HG02970 (cell line): ENCODE measurements at regions not wholly inside any gene's neighbourhood (a gene's known extent, or its start where the extent isn't known, plus 50 kb on each side); places are given as distances from the start of the nearest gene placed in this dataset.
"Not testable (repeated sequence)": the region's sequence is repeated elsewhere in the genome, so short reads cannot be mapped to it uniquely, and the experiment has no call there.

ENCODE experiments used
- ATAC-seq: cut with Tn5 transposase; IDR thresholded peaks from one replicate; pipeline ENCODE4 v1.9.1; 2021; ENCODE audit warnings: mild to moderate bottlenecking, moderate library complexity, moderate number of reproducible peaks; ENCODE audit not compliant: unreplicated experiment, low FRiP score

DNA sequence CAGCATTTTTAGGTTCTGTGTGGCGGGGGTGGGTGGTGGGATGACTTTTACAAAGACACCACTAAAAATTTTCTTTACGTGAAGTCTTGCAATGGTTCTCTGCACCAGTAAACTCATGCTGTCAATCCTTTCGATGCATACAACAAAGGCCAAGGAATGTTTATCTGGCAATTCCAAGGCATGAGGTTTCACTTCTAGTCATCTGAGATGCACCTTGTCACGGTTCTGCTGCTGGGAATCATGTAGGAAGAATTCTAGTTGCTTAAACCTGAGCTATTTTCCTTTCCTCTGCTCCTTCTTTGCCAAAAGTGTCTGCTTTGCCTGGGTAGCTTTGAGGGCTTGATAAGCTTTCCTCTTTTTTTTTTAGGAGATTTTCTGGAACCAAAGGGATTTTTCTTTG, 1204.5 kb upstream of the SEMA6A start:
- ATAC-seq: no peak

- ATAC-seq: no peak
Measured at GRCh38 chr5:117776977-117777376, 1202.4 kb upstream of the SEMA6A start.

DNA sequence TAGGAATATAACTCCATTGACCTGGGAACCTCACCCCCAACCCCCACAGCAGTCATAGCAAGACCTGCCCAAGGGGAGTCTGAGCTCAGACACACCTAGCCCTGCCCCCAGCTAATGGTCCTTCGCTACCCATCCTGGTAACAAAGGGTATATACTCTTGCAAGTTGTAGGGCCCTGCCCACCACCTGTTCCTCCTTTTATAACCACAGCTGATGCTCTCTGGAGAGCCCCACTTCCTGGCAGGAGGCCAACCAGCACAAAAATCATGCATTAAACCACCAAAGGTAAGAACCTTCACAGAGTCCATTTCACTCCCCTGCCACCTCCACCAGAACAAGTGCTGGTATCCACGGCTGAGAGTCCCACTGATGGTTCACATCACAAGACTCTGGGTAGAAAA, 1195.3 kb upstream of the SEMA6A start:
- ATAC-seq: no peak

- no peak for ATAC-seq
Measured at GRCh38 chr5:117763271-117763670, 1188.6 kb upstream of the SEMA6A start.

GRCh38 chr5:117761186-117761585, 1186.6 kb upstream of the SEMA6A start:
- no peak for ATAC-seq

DNA sequence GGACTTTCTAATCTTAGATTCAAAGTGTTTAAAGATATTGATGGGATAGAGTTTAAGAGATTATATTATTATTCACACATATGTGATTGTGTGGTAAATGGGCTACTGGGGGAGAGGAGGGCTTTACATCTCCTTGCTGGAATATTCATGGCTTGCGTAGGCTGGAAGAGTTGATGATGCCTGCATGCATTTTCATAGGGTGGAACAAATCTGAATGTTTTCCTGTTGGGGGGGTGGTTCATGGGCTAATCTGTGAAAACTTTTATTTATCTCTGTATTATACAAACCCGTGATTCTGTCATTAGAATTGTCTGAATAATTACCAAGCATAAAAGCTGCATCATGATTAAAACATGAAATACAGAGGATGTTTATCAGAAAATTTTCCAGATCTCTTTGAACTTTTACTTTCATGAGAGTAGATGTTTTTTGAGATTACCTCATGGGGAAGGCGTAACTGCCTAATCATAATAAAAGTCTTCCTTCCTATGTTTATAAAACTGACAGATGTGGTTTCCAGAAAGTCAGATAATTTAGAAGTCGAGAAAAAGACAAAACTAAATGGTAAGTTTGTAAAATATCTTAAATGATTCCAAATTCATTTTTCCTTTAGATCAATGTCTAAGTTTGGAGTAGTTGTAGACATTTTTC, 1185.4 kb upstream of the SEMA6A start:
- no peak for ATAC-seq

- ATAC-seq: no peak
Measured at GRCh38 chr5:117752403-117752802, 1177.8 kb upstream of the SEMA6A start.

GRCh38 chr5:117748336-117748735, 1173.7 kb upstream of the SEMA6A start:
- ATAC-seq: no peak

DNA sequence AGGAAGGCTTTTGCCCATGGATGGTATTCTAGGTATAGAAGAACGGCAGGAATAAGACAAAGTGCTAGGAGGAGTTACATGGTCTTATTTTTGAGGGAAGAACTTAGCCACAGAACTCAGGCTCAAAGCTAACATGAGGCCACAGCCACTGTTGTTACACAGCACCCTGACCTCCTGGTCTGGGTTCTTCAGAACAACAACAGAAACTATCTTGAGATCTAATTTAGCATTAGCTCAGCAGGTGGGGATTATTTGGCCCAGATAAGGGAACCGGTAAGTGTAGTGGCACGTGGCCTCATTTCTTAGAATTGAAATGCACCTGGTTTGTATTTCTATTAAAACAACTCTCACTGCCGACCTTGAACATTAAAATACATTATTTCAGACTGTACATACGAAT, 1168.7 kb upstream of the SEMA6A start:
- ATAC-seq: no peak

- ATAC-seq: no peak
Measured at GRCh38 chr5:117741655-117742206, 1167.1 kb upstream of the SEMA6A start.

DNA sequence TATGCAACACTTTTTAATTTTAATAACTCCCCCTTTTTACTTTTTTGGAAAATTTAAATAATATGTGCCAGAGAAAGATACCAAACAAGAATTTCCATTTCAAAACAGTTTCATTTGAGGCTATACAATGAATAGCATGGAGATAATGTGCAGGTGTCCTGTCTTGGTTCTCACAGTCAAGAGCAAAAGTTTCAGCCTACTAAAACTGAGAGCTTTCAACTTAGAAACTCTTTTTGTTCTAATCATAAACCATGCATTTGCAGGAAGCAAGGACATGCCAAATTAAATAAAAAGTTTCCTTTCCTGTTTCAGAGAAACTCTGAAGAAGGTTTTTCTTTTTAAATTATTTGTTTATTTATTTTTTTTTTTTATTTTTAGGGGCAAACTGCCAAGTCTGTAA, 1165.6 kb upstream of the SEMA6A start:
- ATAC-seq: no peak

- ATAC-seq: no peak
Measured at GRCh38 chr5:117738571-117738970, 1163.9 kb upstream of the SEMA6A start.

- ATAC-seq: no peak
Measured at GRCh38 chr5:117736698-117737097, 1162.1 kb upstream of the SEMA6A start.

DNA sequence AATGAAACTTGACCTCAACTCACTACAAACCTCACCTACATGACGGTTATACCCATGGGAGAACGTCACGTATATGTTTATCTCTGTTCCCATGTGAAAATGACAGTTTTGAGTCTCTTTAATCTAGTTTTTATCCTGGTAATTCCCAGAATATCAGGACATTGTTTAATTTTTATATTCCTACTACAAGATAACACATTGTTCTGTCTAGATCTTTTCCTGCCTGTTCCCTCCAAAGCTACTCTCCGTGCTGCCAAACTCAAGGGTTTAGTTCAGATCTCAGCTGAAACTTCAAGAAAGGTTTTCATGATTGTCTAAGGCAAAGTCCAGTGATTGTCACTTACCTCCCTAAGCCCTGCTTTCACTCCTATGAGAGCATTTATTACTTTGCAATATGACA, 1159.4 kb upstream of the SEMA6A start:
- no peak for ATAC-seq

DNA sequence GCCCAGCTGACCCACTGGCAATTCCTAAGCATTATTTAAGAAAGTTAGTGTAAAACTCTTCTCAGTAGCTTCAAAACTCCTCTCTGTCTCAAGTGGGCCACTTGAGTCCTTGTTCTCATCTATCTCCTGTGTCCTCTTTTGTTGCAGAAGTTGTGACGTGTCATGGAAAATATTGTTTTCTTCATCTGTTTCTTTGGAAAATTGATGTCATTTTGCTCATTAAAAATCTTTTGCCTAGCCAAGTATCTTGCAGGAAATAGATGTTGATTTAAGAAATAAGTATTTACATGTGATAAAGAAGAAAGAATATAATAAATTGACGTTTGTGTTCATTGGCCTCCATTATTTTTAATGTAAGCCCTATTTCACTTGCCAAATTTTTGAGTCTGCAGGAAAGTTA, 1158.4 kb upstream of the SEMA6A start:
- ATAC-seq: no peak

- ATAC-seq: no peak
Measured at GRCh38 chr5:117732264-117732663, 1157.6 kb upstream of the SEMA6A start.

- no peak for ATAC-seq
Measured at GRCh38 chr5:117731446-117731845, 1156.8 kb upstream of the SEMA6A start.

GRCh38 chr5:117720784-117721183, 1146.2 kb upstream of the SEMA6A start:
- not testable (repeated sequence) for ATAC-seq

GRCh38 chr5:117719413-117719812, 1144.8 kb upstream of the SEMA6A start:
- ATAC-seq: no peak

DNA sequence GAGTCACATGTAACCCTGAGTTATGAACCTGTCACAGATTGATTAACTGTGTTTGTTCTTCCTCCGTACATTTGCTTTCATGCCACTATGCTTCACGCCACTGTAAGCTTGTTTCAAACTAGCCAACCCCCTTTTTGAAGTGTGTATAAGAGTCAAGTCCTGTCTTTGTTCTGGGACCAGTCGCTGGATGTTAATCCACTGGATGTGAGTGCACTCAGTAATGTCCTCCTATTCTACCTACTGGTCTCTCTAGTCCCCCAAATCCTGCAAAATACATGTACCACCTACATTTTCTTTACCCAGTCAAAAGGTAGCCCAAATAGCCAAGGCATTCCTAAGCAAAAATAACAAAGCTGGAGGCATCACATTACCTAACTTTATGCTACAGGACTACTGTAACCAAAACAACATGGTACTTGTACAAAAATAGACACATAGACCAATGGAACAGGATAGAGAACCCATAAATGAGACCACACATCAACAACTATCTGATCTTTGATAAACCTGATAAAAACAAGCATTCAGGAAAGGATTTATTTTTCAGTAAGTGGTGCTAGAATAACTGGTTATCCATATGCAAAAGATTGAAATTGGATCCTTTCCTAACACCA, 1139.1 kb upstream of the SEMA6A start:
- no peak for ATAC-seq

DNA sequence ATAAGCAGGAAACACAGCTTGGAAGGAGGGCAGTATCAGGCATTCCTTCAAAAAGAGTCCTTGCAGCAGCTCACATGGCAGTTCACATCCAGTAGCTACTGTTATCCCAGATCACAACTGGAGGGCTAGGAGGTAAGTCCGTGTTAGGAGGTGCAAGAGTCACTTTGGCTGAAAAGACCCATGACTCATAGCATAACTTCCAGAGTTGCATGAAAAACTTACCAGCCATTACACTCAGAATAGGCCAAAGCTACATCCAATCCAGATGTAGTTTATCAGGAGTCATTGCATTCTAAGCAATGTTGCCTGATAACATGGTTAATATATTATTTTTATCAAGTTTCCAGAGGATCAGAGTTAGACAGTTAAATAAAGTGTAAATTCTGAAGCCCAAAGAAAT, 1126.4 kb upstream of the SEMA6A start:
- no peak for ATAC-seq

- ATAC-seq: no peak
Measured at GRCh38 chr5:117692606-117693005, 1118.0 kb upstream of the SEMA6A start.
